Stimulated activated naive CD8-positive, alpha-beta T cell treated with anti-CD3 and anti-CD28 coated beads, Interleukin-15, Interleukin-2, amounts not matched to agents 100 U/mL and 50 U/mL, for 24 hours (primary cell): ENCODE measurements at regions not wholly inside any gene's neighbourhood (a gene's known extent, or its start where the extent isn't known, plus 50 kb on each side); places are given as distances from the start of the nearest gene placed in this dataset.

Experiments
- ATAC-seq: fragments of 150-1000 bp; cut with Tn5 transposase; one replicate; pipeline ENCODE4 v1.10.0; 2021
- DNase-seq: peaks from one replicate; pipeline ENCODE4 v3.0.0; 2021

DNA sequence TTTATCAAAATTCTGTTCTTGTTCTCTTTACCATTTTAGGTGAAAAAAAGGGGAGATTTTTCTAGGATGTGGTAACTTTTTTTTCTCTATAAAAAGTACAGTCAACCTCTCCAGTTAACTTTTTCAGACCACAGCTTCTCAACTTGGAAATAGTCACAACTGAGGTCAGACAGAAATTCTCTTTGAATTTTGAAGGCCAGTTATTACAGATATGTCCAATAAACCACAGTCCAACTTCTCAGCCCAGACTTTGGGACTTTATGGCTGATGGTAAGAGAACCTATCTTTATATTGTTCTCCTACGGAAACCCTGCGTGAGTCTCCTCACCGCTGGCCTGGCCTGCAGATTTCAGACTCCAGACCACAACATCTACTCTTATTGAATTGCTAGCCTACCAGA lies 176.7 kb downstream of the DACT1 start:
- no peak for ATAC-seq
- DNase-seq, result no peak

DNA sequence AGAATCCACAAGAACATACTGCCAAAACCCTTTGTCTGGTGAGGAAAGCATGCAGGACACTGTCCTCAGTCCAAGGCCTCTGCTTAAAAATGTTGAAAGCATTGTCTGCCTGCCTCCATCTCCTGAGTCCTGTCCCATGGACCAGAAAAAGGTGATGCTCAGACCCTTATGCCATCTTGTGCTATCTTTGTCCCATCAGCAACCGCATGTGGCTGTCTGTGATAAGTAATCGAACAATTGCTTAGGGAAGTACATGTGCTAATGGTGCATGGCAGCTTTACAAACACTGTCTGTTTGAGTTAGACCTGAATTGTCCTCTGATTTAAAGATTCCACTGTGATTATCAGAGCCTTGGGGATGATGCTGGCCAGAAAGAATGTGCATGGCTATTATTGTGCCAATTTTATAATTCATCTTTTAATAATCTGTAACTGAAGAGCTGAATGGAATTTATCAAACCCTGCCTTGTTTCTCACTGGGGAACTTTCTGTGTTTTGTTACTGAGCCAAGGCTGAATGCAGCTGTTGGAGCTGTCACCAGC lies 177.5 kb downstream of the DACT1 start:
- ATAC-seq, result no peak
- no peak for DNase-seq

DNA sequence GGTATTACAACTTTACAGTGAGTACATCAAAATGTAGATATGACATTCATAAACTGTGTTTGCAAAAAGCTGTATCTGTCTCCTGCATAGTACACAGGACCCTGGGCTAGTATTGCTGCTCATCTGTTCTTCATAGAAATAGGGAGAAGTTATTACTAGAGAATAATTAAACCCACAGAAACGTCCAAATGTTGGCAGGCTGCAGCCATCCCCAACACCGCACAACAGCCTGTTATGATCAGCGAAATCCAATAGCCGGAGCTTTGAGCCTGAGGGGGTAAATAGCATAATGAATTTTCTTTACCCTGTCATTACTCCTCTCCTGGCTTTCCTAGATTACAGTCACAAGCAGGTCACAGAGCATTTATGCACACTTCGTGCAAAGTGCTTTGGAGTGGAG lies 178.0 kb downstream of the DACT1 start:
- ATAC-seq (no peak), DNase-seq (no peak)

DNA sequence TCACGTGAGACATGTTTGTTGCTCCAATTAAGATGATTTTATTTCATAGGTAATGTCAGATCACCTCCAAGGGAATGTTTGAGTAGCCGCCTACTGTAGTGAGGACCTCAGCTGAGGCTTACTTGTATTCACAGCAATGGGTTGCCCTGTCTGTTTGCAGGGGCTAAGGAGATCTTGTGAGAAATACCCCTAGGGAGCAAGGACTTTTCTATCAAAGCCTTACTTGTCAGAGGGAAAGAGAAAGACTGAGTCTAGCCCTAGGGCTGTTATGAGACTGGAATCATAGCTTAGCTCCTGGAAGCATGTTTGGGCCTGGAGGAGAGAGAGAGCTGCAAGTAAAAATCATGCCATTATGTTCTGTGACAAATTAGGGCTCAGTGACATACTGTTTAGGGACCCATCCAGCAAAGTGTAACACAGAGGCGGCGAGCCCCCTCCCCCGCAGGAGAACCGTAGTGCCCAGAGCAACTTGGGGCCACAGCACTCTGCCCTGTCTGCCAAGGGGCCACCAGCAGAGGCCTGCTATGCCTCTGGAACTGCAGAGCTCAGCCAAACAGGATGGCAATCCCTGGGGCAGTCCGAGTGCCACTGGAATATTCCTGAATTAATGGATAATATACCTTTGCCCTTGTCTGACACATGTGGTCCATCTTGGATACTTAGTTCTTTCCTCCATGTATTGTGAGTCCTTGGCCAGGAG lies 178.8 kb downstream of the DACT1 start:
- no peak for ATAC-seq

DNA sequence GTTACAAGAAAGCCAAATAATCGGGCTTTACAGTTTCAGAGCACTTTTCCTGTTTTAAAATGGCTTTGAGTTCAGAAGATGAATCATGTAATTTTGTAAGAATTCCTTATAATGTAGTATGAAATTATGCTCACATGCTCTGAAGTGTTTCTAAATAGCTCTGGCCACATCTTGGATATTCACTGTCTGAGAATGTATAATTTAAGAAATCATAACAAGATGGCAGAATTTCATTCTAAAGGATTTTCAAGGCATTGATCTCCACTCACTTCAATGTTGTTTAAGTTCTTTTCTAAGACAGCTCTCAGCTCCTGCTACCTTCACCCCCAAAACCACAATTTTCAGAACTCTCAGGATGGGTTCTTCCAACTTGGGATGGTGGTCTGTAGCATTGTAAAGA lies 180.1 kb downstream of the DACT1 start:
- DNase-seq (no peak), ATAC-seq (no peak)

More for the DNA sequence above, 178.8 kb downstream of the DACT1 start:
- no peak for DNase-seq

DNA sequence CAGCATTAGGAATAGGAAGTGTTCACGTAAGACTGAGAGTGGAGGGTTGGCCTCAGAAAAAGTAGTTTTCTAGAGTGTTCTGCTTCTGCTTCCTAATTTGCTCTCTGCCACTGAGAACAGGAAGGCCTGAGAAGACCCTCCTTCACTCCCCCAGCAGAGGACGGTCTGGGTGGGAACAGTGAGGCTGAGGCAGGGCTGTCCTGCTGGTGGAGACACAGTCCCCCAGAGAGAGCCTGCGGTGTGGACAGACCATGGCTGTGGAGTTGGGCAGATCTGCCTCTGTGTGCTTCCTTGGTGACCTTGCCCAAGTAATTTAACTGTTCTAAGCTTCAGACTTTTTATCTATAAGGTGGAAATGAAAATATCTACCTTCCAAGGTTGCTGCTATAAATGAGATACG lies 182.3 kb downstream of the DACT1 start:
- no peak for ATAC-seq
- no peak for DNase-seq

DNA sequence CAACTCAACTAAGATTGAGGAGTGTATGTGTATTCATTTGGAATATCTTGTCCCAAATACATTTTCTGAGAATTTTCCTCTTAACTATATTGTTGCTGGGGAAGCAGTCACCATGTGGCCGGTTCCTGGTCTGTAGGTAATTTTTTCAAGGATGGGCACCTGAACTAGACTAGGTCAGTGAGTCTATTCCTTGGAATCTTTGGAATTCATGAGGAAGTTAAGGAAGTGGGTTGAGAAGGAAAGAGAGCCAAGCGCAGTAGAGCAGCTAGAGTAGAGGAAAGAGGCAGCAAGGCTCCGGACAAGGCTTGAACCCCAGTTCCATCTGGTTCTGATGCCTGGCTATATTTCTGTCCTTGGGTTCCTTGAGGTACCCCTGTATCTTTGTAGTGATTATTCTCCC lies 183.7 kb downstream of the DACT1 start:
- ATAC-seq, result no peak
- DNase-seq, result no peak

DNA sequence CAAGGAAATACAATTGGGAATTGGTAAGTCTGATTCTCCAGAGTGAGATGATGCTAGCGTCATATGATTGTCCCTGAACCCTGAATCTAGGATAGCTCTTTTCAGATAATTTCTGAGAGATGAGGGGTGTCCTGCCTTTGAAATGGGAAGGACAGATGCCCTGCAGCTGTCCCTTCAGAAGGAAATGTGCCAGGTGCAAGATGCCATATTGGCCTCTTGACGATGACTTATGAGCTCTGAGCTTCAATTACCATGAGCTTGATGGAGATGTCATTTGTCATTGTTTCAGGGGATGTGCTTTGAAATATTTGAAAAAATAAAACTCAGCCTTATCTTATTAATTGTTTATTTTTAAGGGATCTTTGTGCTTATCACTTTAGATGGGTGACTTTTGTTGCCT lies 185.1 kb downstream of the DACT1 start:
- ATAC-seq (no peak), DNase-seq (no peak)

DNA sequence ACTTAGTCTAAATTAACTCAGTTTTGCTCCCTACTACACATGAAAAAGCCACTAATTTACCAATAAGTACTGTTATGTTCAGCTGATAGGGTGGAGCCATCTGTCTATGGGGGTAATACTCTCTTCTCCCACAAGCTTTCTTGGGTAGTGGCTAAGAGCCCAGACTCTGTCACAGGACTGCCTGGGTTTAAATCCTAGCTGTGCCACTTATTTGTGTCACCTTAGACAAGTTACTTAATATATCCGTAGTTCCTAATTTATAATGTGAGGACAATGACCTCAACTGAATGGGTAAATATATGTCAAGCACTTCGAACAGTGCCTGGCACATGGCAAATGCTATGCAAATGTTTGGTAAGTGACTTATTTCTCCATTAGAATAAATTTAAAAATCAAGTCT lies 185.6 kb downstream of the DACT1 start:
- ATAC-seq (no peak), DNase-seq (no peak)

DNA sequence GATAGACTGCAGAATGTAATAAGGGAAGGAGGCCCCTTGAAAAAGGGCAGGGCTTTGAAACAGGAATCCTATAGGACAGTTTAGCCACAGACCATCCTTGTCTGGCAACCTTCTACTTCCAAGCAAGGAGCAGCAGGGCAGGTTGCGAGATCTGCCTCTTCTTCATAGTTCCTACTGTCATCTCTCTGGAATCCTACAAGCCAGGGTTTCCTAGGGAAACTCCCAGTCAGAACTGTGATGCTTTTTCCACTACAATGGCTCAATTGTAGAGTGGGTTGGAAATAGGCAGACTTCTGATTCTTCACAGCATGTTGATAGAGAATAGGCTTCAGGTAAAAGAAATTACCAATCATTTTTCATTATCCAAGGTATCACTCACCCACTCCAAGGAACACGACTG lies 186.3 kb downstream of the DACT1 start:
- DNase-seq, result no peak

DNA sequence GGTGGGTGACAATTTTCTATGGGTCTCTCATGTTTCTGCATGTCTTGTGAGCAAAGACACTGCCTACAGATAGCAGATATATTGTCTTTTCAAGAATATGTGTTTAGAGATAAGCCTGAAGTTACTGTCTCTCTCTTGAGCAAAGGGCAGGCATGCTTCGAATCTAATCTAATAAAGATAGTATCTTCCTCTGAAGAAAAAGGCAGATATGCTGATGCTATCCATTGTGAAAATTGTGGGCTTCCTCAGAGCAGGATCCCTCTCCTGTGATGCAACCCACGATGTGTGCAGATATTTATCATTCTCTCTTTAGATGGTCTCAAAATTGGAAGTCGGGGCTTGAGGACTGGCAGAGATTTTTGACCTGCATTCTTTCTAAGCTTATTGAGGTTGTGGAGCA lies 187.0 kb downstream of the DACT1 start:
- DNase-seq (no peak), ATAC-seq (no peak)

More for the DNA sequence above, 186.3 kb downstream of the DACT1 start:
- ATAC-seq, result no peak

DNA sequence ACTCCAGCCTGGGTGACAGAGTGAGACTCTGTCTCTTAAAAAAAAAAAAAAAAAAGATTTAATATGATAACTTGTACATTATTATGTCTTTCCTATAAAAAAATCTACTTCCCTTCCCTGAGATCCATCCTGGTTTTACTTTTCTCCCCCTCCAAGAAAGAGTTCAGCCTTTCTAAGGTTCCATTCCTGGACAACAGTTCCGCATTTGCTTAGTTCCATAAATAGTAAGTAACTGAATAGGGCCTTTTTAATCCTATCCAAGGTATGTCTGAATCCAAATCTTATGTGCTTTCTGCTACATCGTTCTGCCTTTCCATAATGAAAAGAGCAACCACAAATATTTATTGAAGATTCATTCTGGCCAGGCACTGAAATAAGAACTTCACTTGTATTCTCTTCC lies 187.8 kb downstream of the DACT1 start:
- DNase-seq (no peak), ATAC-seq (no peak)

DNA sequence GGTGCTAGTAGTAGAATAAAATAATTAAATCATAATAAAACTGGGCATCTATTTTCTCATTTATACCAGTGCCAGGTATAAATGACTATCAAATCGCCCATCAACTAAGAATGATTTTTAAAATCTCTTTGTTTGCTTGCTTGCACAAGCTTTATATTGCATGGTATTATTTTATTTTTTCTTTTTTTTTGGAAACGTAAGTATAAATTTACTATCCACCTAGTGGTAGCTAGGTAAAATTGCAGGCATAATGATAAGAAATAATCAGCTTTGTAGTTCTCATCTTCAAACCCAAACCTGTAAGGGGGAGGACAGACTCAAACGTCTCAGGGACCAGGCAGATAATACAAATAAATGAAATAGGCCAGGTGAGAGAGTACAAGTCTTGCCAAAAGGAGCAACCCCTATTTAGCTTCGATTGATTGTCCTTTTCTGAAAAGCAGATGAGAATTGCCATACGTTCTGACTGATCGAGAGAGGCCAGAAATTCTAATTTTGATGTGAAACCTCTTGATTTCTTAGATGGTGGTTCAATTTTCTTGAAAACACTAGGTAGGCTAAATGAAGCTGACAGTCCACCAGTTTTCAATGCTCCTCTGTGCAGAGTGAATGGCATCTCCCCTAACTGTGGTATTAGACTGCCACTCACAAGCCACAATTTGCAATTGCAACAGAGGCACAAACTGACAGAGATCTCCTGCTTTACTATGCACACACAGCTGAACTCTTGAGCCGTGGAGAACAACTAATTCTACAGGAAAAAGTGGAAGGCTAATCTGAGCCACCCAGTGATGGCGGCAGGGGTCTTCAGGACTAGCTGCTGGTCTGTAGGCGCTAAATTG lies 189.3 kb downstream of the DACT1 start:
- ATAC-seq, result no peak

DNA sequence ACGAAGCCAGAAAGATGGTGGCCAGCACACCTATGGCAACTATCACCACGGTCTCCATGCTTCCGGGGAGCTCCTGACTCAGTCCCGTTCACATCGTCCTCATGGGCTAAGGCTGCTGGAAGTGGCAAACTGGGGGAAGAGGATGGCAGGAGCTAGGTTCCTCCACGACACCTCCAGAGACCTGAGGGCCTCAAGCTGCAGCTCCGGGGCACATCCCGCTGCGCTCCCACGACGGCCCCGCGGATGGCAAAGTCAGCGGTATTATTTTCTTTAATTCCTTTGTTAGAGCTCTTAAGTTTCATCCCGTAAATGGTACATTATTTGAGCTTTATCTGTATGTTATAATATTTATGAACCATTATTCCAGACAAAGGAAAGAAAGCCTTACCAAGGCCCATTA lies 190.5 kb downstream of the DACT1 start:
- DNase-seq (no peak), ATAC-seq (no peak)

More for the DNA sequence above, 189.3 kb downstream of the DACT1 start:
- DNase-seq, result no peak

DNA sequence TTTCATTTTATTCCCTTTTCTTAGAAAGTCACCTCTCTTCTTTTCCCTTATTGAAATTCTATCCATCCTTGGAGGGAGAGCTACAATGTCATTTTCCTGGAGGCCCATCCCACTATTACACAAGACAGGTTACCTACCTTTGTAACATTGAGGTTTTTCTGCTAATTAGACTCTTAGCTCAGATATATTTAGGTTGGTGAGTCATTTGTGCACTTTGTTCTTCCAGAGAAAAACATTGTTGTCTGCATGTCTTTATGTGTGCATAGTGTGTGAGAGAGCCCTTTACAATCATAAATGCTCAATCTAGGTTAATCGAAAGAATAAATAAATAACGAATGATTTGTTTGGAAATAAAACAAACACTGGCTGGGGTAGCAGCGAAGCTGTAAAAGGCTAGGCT lies 191.8 kb downstream of the DACT1 start:
- DNase-seq, result no peak
- ATAC-seq, result no peak

DNA sequence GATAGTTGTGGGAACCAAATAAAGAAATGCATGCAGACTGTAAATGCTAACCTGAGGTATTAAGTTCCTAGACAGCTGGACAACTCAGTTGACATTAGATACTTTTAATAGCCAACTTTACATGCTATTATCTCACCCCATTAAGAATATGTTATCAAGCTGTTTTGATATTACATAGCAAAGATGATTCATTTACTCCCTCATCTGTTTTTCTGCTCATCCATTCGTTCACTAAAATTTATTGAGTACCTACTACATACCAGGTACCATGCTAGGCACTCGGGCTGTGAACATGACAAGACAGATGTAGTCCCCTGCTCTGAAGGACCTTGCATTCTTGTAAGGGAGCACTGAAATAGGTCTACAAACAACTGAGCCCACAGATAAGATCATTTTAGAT lies 192.4 kb downstream of the DACT1 start:
- no peak for DNase-seq
- no peak for ATAC-seq

DNA sequence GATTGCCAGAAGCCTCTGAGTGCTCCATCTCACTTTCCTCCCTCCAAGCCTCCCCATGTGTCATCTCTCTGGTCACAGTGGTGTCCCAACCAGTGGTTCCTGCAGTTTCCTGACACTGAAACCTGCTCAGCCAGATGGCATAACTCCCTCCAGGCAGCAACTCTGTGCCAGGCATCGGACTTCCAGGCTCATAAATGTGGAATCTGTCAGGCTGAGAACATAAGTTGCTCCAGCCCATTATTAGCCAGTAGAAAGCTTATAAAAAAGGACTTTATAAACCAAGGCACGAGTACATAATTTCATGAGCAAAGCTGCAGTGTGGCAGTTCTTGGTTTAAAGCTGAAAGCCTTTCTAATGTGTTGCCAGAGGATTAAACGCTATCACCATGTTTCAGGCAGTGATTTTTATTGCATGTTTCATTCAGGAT lies 194.3 kb downstream of the DACT1 start:
- ATAC-seq, result no peak
- no peak for DNase-seq

DNA sequence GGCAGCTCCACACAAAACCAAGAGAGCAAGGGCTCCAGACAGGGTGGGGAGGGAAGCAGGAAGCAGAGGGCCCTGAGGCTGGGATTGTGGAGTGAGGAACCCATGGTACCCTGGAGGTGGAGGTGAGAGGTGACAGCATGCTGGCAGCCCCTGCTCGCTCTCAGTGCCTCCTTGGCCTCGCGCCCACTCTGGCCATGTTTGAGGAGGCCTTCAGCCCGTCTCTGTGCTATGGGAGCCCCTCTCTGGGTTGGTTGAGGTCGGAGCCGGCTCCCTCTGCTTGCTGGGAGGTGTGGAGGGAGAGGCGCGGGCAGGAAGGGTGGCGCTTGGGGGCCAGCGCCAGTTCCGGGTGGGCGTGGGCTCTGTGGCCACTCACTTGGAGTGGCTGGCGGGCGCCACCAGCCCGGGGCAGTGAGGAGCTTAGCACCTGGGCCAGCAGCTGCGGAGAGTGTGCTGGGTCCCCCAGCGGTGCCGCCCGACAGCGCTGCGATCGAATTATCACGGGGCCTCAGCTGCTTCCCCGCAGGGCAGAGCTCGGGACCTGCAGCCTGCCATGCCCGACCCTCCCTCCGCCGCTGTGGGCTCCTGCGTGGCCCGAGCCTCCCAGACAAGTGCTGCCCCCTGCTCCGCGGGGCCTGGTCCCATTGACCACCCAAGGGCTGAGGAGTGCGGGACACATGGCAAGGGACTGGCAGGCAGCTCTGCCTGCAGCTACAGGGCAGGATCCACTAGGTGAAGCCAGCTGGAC lies 196.0 kb downstream of the DACT1 start:
- no peak for ATAC-seq

DNA sequence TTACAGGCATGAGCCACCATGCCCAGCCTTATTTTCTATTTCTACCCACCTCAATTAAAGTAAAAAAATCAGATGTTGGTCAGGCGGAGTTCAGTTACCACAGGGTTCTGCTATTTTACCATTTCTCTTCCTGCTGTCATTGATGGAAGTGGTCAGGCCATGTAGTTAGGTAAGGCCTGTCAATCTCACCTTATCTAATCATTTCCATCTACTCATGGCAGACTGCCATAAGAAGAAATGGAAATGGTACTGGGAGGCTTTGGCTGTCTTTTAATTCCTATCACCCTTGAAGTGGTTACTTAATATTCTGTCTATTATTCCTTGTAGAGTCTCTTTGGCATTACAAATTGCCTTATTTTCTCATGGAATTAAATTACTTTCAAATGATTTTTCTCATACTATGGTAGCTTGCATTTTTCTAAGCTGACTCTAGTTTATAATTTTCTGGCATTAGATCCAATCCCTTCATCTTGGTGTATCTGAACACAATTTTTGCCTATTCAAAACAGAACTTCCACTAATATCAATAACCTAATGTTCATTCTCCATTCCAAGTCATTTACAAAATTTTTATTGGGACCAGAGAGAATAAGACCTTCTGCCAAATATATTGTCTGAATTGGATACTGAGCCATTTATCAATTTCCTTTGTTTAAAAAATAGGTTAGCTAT lies 198.7 kb downstream of the DACT1 start:
- no peak for ATAC-seq
- no peak for DNase-seq

More for the DNA sequence above, 196.0 kb downstream of the DACT1 start:
- DNase-seq, result no peak

DNA sequence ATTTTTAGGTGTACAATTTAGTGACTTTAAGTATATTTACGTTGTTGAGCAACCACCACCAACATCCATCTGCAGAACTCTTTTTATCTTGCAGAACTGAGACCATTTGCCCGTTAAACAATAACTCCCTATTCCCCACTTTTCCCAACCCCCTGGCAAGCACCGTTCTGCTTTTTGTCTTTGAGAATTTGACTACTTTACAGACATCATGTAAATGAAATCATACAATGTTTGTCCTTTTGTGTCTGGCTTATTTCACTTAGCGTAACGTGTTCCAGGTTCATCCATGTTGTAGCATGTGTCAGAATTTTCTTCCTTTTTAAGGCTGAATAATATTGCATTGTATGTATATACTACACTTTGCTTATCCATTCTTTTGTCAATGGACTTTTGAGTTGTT lies 201.5 kb downstream of the DACT1 start:
- ATAC-seq, result no peak
- no peak for DNase-seq

DNA sequence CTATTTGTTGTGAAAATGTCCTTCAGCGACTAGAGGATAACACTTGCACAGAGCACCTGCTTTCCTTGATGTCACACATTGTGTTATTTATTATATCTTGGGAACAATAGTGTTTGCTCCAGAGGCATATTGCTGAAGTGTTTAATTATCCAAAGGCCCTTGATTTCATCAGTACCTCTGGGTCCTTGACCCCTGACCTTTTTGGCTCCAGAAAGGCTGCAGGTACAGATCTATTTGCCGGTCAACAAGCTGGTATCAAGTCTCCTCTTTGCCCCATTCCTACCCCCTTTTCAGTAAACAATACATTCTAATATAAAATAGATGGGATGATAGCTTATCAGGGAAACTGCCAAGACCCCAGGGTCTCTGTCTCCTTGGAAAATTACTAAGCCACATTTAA lies 206.8 kb downstream of the DACT1 start:
- no peak for DNase-seq
- no peak for ATAC-seq
